ACC112 (cell line): ENCODE measurements at regions not wholly inside any gene's neighbourhood (a gene's known extent, or its start where the extent isn't known, plus 50 kb on each side); places are given as distances from the start of the nearest gene placed in this dataset.

Experiments
- H2AFZ ChIP-seq: fragments of 200-600 bp; sonication (generic); one replicate; pipeline ENCODE4 v1.6.0; 2017; ENCODE audit warnings: antibody characterized with exemption, low read length; ENCODE audit not compliant: unreplicated experiment
- H3K27ac ChIP-seq: fragments of 200-600 bp; sonication (generic); 2 replicates; pipeline ENCODE4 v1.5.1; 2014; ENCODE audit warnings: low read depth, mild to moderate bottlenecking, antibody characterized with exemption, low read length, moderate library complexity
- H3K27me3 ChIP-seq: fragments of 200-600 bp; sonication (generic); 2 replicates; pipeline ENCODE4 v1.6.1; 2014; ENCODE audit warnings: mild to moderate bottlenecking, antibody characterized with exemption, low read length, moderate library complexity, mixed read lengths; ENCODE audit not compliant: insufficient read depth
- H3K36me3 ChIP-seq: fragments of 200-600 bp; sonication (generic); 2 replicates; pipeline ENCODE4 v1.6.1; 2016; ENCODE audit warnings: mild to moderate bottlenecking, antibody characterized with exemption, low read length, moderate library complexity, mixed read lengths; ENCODE audit not compliant: insufficient read depth
- H3K4me1 ChIP-seq: fragments of 200-600 bp; sonication (generic); one replicate; pipeline ENCODE4 v1.6.1; 2016; ENCODE audit warnings: low read length, mixed read lengths; ENCODE audit not compliant: insufficient read depth, unreplicated experiment, control insufficient read depth
- H3K4me3 ChIP-seq: fragments of 200-600 bp; sonication (generic); 2 replicates; pipeline ENCODE4 v1.5.1; 2014; ENCODE audit warnings: mild to moderate bottlenecking, low read depth, low read length
- H3K79me2 ChIP-seq: fragments of 200-600 bp; sonication (generic); one replicate; pipeline ENCODE4 v1.6.0; 2016; ENCODE audit warnings: low read length; ENCODE audit not compliant: control insufficient read depth, unreplicated experiment, insufficient read depth

DNA sequence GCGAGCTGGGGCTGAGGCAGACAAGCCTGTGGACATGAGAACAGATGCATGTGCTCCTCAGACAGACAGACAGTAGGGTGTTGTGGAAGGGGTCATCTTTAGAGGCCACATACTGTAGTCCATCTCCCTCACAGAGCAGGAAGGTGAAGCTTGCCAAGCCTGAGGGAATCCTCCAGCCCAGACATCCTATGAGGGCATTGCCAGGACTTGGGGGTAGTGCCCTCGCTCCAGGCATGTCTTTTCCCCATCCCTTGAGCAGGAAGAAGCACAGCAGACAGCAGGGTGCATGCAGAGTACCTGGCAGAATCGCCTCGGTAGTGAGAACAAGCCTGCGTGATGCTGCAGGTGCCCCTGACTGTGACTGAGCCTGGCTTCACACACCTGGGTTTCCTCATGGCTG, 66.5 kb upstream of the CLDN5 start:
- Histone ChIP-seq H3K4me3 (no peak overlapping the region), H3K79me2 (no peaks in the 10 kb centered on the region), H3K27me3 (no peaks in the 10 kb centered on the region), H2AFZ (no peak overlapping the region), H3K27ac (no peak overlapping the region), H3K36me3 (no peaks in the 10 kb centered on the region), H3K4me1 (no peaks in the 10 kb centered on the region)

DNA sequence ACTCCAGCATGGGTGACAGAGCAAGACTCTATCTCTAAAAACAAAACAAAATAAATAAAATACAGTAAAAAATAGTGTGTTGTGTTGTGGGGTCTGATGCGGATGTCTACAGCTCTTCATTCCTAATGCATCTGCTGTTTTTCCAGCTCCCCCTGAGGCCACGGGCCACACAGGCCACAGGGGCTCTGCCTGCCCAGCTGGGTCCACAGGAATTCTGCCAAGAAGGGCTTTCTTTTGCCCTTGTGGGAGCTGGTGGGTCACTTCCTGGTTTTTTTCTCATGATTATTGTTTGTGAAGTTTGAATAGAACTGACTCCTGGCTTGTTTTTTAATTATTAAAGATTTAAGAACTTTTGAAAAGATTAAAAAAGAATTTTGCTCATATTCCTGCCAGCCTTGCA, 67.4 kb upstream of the CLDN5 start:
- Histone ChIP-seq H3K27me3 (no peaks in the 10 kb centered on the region), H2AFZ (no peak overlapping the region), H3K4me1 (no peaks in the 10 kb centered on the region), H3K79me2 (no peaks in the 10 kb centered on the region), H3K36me3 (no peaks in the 10 kb centered on the region), H3K27ac (no peak overlapping the region), H3K4me3 (no peak overlapping the region)

DNA sequence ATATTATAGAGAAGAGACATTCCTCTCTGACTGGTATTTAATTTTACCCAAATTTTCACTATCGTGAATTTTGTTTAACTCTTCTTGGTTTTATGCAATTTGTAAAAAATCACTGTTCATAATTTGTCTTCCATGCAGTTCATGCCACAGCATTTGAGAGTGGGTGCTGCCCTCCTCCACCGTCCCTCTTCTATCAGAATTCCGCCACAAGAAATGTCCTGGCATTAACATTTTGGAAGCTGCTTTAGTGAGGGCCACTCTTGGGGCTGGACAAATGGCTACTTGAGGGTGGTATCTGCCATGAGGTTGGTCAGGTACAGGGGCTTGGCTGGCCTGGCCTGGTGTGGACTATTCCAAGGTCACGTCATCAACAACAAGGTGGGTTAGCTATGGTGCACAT, 68.3 kb upstream of the CLDN5 start:
- Histone ChIP-seq H3K27ac (no peak overlapping the region), H3K36me3 (no peaks in the 10 kb centered on the region), H3K4me1 (no peaks in the 10 kb centered on the region), H2AFZ (no peak overlapping the region), H3K79me2 (no peaks in the 10 kb centered on the region), H3K27me3 (no peaks in the 10 kb centered on the region), H3K4me3 (no peak overlapping the region)

DNA sequence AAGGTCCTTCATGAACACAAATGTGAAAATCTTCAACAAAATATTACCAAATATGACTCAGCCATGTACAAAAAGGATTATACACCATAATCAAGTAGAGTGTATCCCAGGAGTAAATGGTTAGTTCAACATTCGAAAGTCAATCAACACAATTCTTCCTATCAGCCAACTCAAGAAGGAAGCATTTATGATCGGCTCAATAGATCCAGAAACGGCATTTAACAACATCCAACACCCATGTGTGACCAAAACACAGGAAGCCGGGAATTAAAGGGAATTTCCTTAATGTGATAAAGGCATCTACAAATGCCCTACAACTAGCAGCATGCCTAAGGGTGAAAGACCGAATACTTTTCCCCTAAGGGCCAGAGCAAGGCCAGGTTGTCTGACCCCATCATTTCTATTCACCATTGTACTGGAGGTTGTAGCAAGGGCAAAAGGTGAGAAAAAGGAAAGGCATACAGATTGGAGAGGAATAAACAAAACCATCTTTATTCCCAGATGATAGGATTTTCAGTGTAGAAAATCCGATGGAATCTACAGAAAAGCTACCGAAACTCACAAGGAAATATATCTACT, 69.9 kb upstream of the CLDN5 start:
- no peak overlapping the region for H3K27ac ChIP-seq
- no peak overlapping the region for H2AFZ ChIP-seq
- H3K79me2 ChIP-seq: no peaks in the 10 kb centered on the region
- H3K4me1 ChIP-seq: no peaks in the 10 kb centered on the region
- H3K27me3 ChIP-seq: no peaks in the 10 kb centered on the region
- H3K36me3 ChIP-seq: no peaks in the 10 kb centered on the region
- H3K4me3 ChIP-seq: no peak overlapping the region

DNA sequence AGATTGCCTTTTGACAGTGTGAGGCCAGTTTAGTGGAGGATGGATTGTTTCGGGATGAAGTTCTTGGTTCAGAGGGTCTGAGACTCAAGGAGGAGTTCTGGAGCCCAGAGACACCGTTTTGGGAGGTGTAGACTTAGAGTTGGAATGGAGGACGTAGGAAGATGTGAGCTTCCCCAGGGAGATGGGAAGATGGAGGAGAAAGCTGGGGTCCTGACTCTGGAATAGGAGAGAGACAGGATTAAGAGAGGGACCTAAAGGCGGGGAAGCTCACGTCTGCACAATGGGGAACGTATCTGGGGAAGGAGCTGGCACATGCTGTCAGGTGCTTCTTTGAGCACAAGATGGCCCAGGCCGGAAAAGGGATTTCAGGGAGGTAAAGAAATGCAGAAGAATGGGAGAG, 71.3 kb upstream of the CLDN5 start:
- H2AFZ ChIP-seq: no peak overlapping the region
- no peaks in the 10 kb centered on the region for H3K27me3 ChIP-seq

DNA sequence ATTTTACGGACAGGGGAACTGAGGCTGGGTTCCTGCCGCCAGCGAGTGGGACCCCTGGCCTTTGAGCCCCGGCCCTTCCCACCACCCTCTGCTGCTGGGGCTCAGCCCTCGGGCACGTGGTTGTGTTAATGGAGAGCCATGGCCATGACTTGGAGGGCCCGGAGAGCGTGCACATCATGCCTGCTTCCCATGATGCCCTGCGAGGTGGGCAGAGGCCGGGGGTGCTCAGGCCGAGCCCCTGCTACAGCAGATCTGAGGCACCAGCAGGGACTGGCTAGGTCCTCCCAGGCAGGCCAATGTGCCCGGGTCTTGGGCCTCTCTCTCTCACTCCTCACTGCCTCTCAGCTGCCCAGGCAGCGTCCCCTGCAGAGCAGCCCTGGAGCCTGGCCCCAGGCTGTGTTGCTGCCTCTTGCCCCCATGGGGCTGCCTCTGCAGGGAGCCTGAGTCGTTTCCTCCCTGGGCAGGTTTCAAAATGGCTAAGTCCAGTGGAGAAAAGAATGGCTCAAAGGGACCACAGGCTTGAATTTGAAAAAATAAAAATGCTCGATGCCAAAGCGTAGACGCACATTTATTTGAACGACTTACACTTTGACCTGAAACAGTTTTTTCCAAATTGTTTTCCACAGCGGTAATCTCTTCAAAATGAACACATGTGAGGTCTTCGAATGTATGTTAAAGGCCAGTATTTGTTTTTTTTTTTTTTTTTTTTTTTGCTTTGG, 72.6 kb upstream of the CLDN5 start:
- H3K36me3 ChIP-seq: no peaks in the 10 kb centered on the region
- no peak overlapping the region for H3K4me3 ChIP-seq
- no peak overlapping the region for H2AFZ ChIP-seq
- H3K4me1 ChIP-seq: no peaks in the 10 kb centered on the region
- H3K27me3 ChIP-seq: no peaks in the 10 kb centered on the region
- no peak overlapping the region for H3K27ac ChIP-seq
- H3K79me2 ChIP-seq: no peaks in the 10 kb centered on the region

More for the DNA sequence above, 71.3 kb upstream of the CLDN5 start:
- H3K27ac ChIP-seq: no peak overlapping the region
- H3K4me1 ChIP-seq: no peaks in the 10 kb centered on the region
- no peaks in the 10 kb centered on the region for H3K79me2 ChIP-seq
- H3K36me3 ChIP-seq: no peaks in the 10 kb centered on the region
- no peak overlapping the region for H3K4me3 ChIP-seq

DNA sequence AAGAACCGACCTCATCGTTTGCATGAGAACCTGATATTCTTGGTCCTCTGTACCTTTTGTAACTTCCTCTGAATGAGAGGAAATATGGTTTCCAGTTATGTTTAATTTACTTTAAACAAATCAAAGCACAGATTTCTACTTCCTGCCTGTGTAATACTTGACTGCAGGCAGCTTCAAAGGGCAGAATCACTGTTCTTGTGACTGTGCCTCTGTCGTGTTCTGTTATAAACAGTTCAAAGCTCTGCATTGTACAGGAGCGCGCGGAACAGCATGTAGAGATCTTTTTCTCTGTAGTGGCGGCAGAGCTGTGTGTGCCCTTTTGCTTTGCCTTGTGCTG, 73.2 kb upstream of the CLDN5 start:
- Histone ChIP-seq H3K36me3 (no peaks in the 10 kb centered on the region), H3K27ac (no peak overlapping the region), H3K4me1 (no peaks in the 10 kb centered on the region), H3K27me3 (no peaks in the 10 kb centered on the region), H2AFZ (no peak overlapping the region), H3K79me2 (no peaks in the 10 kb centered on the region), H3K4me3 (no peak overlapping the region)

DNA sequence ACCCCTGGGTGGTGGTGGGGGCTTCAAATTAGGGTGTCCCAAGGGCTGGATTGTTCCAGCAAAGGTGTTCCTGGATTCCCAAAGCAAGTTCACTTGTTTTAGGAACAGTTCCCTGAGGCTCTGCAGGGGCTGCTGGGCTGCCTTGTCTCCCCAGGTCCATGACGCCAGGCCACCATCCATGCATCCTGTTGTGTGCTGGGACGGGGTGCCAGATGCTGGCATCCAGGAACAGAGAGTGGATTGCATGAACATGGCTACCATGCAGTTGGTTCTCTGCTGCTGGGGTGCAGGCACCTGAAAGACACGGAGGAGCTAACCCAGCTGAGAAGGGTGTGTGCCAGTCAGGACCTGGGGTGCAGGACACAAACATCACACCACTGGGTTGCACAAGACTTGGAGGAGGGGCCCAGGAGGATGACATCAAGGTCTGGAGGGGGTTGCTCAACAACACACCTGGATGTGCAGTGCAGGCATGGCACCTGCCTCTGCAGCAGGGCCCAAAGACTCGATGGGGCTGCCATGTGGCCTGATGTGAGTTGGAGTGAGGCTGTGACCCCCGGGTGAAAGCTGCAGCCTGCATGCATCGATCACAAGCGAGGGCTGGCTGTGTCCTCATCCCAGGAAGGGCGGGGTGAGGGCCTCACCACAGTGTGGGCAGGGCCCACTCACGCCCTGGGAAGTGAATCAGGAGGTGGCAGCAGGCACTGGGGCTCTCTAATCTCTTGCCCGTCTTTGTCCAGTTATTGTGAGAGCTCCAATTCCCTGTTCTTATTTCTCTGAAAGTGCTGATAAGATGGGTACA, 74.0 kb upstream of the CLDN5 start:
- no peaks in the 10 kb centered on the region for H3K4me1 ChIP-seq
- no peak overlapping the region for H3K27ac ChIP-seq
- no peak overlapping the region for H2AFZ ChIP-seq
- no peaks in the 10 kb centered on the region for H3K79me2 ChIP-seq
- no peaks in the 10 kb centered on the region for H3K27me3 ChIP-seq
- H3K4me3 ChIP-seq: no peak overlapping the region
- H3K36me3 ChIP-seq: no peaks in the 10 kb centered on the region

DNA sequence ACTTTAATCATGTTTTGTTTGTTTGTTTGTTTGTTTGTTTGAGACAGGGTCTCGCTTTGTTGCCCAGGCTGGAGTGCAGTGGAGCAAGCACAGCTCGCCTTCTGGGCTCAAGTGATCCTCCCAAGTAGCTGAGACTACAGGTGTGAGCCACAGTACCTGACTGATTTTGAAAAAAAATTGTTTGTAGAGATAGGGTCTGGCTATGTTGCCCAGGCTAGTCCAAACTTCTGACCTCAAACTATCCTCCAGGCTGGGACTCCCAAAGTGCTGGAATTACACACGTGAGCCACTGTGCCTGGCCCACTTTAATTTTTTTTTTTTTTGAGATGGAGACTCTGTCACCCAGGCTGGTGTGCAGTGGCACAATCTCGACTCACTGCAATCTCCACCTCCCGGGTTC, 74.8 kb upstream of the CLDN5 start:
- Histone ChIP-seq H3K79me2 (no peaks in the 10 kb centered on the region), H3K27me3 (no peaks in the 10 kb centered on the region), H3K27ac (no peak overlapping the region), H3K36me3 (no peaks in the 10 kb centered on the region), H3K4me1 (no peaks in the 10 kb centered on the region), H2AFZ (no peak overlapping the region), H3K4me3 (no peak overlapping the region)

DNA sequence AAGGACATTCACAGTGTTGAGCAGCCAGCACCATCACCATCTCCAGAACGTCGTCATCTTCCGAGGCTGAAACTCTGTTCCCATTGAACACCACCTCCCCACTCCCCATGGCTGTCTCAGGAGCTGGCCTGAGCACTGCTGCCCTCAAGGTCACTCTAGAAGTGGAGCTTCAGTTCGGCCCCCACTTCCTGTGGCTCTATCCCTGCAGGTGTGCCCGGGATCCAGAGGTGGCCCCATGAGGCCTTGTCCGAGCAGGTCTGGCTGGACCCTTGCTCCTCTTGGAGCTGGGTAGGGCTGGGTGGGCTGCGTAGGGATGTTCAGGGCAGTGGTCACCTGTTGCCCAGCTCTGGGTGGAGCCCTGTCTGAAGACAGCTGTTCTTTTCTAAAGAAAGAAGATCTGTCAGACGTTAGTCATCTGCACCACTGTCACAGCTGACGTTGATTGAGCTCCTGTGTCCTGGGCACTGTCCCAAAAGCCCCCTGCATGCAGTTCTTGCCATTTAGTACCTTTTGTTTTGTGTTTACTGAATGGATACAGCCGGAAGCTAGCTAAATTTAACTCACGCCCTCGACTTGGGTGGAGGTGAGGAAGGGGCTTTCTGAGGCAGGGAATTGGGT, 75.5 kb upstream of the CLDN5 start:
- H3K4me3 ChIP-seq: no peak overlapping the region
- no peaks in the 10 kb centered on the region for H3K4me1 ChIP-seq
- no peak overlapping the region for H3K27ac ChIP-seq
- H3K79me2 ChIP-seq: no peaks in the 10 kb centered on the region
- H3K27me3 ChIP-seq: no peaks in the 10 kb centered on the region
- no peak overlapping the region for H2AFZ ChIP-seq
- no peaks in the 10 kb centered on the region for H3K36me3 ChIP-seq
